ENCODE measurements at regions not wholly inside any gene's neighbourhood (a gene's known extent, or its start where the extent isn't known, plus 50 kb on each side); places are given as distances from the start of the nearest gene placed in this dataset.

DNA sequence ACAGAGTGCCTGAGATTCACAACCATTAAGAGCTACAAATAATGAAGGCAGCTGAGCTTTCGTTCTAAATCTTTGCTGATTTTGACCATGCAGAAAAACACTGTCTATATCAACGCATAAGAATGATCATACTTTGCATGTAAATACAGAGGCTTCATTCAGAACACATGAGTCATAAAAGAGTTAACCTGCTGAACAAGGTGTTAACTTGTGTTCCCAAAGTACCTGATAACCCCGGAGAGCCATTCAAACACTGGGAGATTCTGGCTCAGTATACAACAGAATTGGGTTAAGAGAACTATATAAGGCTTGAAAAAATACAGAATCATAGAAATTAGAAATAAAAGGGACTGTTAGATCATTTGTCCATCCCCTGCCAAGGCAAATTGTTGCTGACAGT lies 964.3 kb upstream of the TENM3 start:
- DNase-seq, result no peak
- Mint-ChIP-seq H3K27me3 (no peaks in the 10 kb centered on the region), H3K9me3 (peaks cover 0 to 13% (median 4%) of the 10 kb centered on the region in 5 donors), H3K4me1 (no peaks in the 10 kb centered on the region), H3K36me3 (no peaks in the 10 kb centered on the region), H3K27ac (no peak overlapping the region), H3K4me3 (no peak overlapping the region)
- H3K27ac ChIP-seq (ENCODE audit: low read depth, low read length), result no peak overlapping the region
- no peak overlapping the region for H3K4me3 ChIP-seq (ENCODE audit: low read length)
- no peaks in the 10 kb centered on the region for H3K4me1 ChIP-seq (ENCODE audit: insufficient read depth, low read length)
- POLR2A ChIA-PET, result no interaction called here
- CTCF ChIA-PET, result no interaction called here
- H3K9me3 ChIP-seq (ENCODE audit: low read length), result no peaks in the 10 kb centered on the region
- H3K27me3 ChIP-seq (ENCODE audit: insufficient read depth, low read length, poor library complexity, severe bottlenecking), result no peaks in the 10 kb centered on the region
- H3K36me3 ChIP-seq (ENCODE audit: insufficient read depth, low read length), result no peaks in the 10 kb centered on the region

DNA sequence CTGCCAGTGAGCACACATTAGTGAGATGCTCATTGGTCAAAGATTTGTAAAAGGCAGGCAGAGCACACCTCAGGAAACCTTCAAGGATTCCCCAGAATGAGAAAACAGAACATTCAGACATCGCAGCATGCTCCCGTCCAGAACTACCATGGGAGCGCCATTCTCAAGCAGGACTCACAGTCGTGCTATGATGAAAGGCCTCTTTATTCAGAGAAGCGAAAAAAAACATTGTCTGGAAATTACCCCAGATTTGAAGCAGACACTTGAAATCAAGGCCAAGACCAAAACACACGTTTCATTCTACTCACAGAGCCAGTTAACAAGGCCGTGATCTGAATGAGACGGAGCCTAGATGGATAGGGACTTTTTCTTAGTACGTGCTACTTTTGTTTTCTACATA lies 961.8 kb upstream of the TENM3 start:
- Histone ChIP-seq H3K36me3 (ENCODE audit: insufficient read depth, low read length) (no peaks in the 10 kb centered on the region), H3K27ac (ENCODE audit: low read depth, low read length) (no peak overlapping the region), H3K4me3 (ENCODE audit: low read length) (no peak overlapping the region), H3K9me3 (ENCODE audit: low read length) (no peaks in the 10 kb centered on the region), H3K27me3 (ENCODE audit: insufficient read depth, low read length, poor library complexity, severe bottlenecking) (no peaks in the 10 kb centered on the region), H3K4me1 (ENCODE audit: insufficient read depth, low read length) (no peaks in the 10 kb centered on the region)
- H3K27me3 Mint-ChIP-seq, result no peaks in the 10 kb centered on the region
- H3K9me3 Mint-ChIP-seq, result peaks cover 0 to 21% (median 8%) of the 10 kb centered on the region in 5 donors
- DNase-seq, result no peak
- no peaks in the 10 kb centered on the region for H3K36me3 Mint-ChIP-seq
- ChIA-PET CTCF (no interaction called here), POLR2A (no interaction called here)
- H3K4me1 Mint-ChIP-seq, result no peaks in the 10 kb centered on the region
- no peak overlapping the region for H3K4me3 Mint-ChIP-seq
- no peak overlapping the region for H3K27ac Mint-ChIP-seq

DNA sequence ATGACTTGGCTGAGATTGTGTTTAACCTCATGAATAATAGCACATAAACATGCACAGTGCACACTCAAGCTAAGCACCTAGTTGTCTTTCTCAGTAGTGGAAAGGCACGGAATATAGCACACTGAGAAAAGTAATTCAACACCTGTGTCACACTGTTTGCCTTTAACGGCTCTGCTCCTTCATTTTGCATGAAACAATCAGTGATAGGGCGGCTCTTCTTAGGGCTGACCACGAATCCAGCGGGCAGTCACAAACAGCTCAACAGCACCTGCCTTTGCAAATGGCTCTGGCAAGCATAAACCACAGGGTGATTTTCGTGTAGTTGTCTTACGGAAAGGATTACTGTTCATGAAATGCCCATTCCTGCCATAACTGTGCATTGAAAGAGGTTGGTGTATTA lies 954.0 kb upstream of the TENM3 start:
- no peaks in the 10 kb centered on the region for H3K4me1 ChIP-seq (ENCODE audit: insufficient read depth, low read length)
- no peaks in the 10 kb centered on the region for H3K27me3 Mint-ChIP-seq
- peaks cover 3 to 12% (median 7%) of the 10 kb centered on the region in 5 donors for H3K9me3 Mint-ChIP-seq
- no peak overlapping the region for H3K4me3 Mint-ChIP-seq
- no peaks in the 10 kb centered on the region for H3K36me3 Mint-ChIP-seq
- no peaks in the 10 kb centered on the region for H3K4me1 Mint-ChIP-seq
- no peak overlapping the region for H3K27ac Mint-ChIP-seq
- ChIA-PET POLR2A (no interaction called here), CTCF (no interaction called here)
- no peak overlapping the region for H3K4me3 ChIP-seq (ENCODE audit: low read length)
- no peaks in the 10 kb centered on the region for H3K27me3 ChIP-seq (ENCODE audit: insufficient read depth, low read length, poor library complexity, severe bottlenecking)
- H3K9me3 ChIP-seq (ENCODE audit: low read length), result no peaks in the 10 kb centered on the region
- no peak for DNase-seq
- H3K27ac ChIP-seq (ENCODE audit: low read depth, low read length), result no peak overlapping the region
- no peaks in the 10 kb centered on the region for H3K36me3 ChIP-seq (ENCODE audit: insufficient read depth, low read length)

DNA sequence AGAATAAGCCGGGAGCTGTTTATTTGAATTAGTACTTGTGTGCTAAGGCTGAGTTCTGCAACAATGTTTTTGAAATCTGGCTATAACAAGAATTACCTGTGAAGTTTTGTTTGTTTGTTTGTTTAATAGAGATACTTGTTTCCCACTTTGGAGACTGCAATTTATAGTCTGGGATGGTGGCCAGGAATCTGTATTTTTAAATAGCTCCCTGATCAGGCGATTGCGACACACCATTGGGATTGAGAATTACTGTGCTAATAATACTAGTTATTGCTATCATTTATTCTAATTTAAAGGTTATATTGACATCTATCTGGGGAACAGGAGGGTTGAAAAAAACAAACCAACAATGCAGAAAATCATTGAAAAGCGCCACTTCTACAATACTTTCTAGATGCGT lies 951.6 kb upstream of the TENM3 start:
- DNase-seq, result no peak
- Mint-ChIP-seq H3K36me3 (no peaks in the 10 kb centered on the region), H3K4me3 (no peak overlapping the region), H3K27ac (no peak overlapping the region), H3K27me3 (no peaks in the 10 kb centered on the region), H3K4me1 (no peaks in the 10 kb centered on the region), H3K9me3 (peaks cover 0 to 10% (median 6%) of the 10 kb centered on the region in 5 donors)
- ChIA-PET CTCF (no interaction called here), POLR2A (no interaction called here)
- no peaks in the 10 kb centered on the region for H3K36me3 ChIP-seq (ENCODE audit: insufficient read depth, low read length)
- H3K9me3 ChIP-seq (ENCODE audit: low read length), result no peaks in the 10 kb centered on the region
- no peaks in the 10 kb centered on the region for H3K27me3 ChIP-seq (ENCODE audit: insufficient read depth, low read length, poor library complexity, severe bottlenecking)
- no peaks in the 10 kb centered on the region for H3K4me1 ChIP-seq (ENCODE audit: insufficient read depth, low read length)
- H3K4me3 ChIP-seq (ENCODE audit: low read length), result no peak overlapping the region
- H3K27ac ChIP-seq (ENCODE audit: low read depth, low read length), result no peak overlapping the region

DNA sequence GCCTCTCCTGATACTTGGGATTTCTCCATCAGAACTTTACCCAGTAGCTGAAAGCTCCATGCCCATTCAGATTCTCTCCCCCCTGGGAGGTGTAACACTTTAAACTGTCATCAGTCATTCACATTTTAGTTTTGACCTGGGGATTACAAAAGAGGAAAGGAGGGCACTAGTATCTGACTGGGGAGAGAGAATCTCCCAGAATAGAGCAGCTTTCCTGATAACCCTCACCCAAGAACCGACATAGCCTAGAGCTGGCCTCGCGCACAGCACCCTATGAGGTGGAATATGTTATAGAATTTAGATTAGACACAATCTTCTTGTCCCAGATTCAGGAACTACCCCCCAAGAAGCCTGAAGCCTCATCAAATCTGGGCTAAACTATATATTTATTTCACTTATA lies 950.2 kb upstream of the TENM3 start:
- H3K4me1 Mint-ChIP-seq, result no peaks in the 10 kb centered on the region
- ChIA-PET POLR2A (no interaction called here), CTCF (no interaction called here)
- H3K36me3 ChIP-seq (ENCODE audit: insufficient read depth, low read length), result no peaks in the 10 kb centered on the region
- H3K9me3 ChIP-seq (ENCODE audit: low read length), result no peaks in the 10 kb centered on the region
- peaks cover 0 to 10% (median 8%) of the 10 kb centered on the region in 5 donors for H3K9me3 Mint-ChIP-seq
- no peaks in the 10 kb centered on the region for H3K36me3 Mint-ChIP-seq
- no peak for DNase-seq
- H3K27ac ChIP-seq (ENCODE audit: low read depth, low read length), result no peak overlapping the region
- H3K27ac Mint-ChIP-seq, result no peak overlapping the region
- no peaks in the 10 kb centered on the region for H3K27me3 Mint-ChIP-seq
- H3K4me3 Mint-ChIP-seq, result no peak overlapping the region
- H3K27me3 ChIP-seq (ENCODE audit: insufficient read depth, low read length, poor library complexity, severe bottlenecking), result no peaks in the 10 kb centered on the region
- H3K4me3 ChIP-seq (ENCODE audit: low read length), result no peak overlapping the region
- H3K4me1 ChIP-seq (ENCODE audit: insufficient read depth, low read length), result no peaks in the 10 kb centered on the region

DNA sequence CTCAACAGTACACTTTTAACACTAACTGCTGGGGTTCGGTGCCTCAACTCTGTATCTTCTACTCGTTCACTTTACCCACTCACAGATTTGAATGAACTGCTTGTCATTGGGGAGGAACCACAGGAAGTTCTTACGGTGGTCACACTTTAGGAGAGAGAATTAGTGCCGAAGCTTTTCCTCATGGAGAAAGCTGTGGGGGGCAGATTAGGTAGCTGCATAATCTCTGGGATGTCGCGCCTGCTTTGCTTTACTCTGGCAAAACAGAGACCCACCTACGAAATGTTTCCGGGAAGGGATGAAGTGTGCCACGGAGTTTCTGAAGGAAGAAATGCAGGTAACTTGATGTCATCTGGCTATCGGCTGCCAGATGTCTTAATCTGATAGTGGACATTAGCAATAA lies 949.7 kb upstream of the TENM3 start:
- no peak overlapping the region for H3K27ac Mint-ChIP-seq

DNA sequence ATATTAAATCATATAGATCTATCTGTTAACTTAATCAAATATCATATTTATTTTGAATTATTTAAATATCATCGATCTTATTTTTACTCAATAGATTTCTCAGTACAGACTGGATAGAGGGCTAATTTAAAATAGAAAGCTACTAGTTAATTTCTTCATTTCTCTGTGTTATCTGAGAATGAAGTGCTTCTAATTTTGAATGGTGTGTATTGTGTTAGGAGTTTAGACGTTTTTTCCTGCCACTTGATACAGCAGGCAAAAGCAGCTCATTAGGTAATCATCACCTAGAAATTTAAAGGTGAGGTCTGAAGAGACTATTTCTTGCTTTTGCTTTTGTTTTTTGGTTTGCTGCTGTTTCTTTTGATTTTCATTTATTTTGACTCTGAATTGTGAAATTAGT lies 948.8 kb upstream of the TENM3 start:
- CTCF ChIA-PET, result no interaction called here
- Histone ChIP-seq H3K36me3 (ENCODE audit: insufficient read depth, low read length) (no peaks in the 10 kb centered on the region), H3K4me3 (ENCODE audit: low read length) (no peak overlapping the region), H3K27ac (ENCODE audit: low read depth, low read length) (no peak overlapping the region), H3K9me3 (ENCODE audit: low read length) (no peaks in the 10 kb centered on the region), H3K4me1 (ENCODE audit: insufficient read depth, low read length) (no peaks in the 10 kb centered on the region), H3K27me3 (ENCODE audit: insufficient read depth, low read length, poor library complexity, severe bottlenecking) (no peaks in the 10 kb centered on the region)
- no peak overlapping the region for H3K4me3 Mint-ChIP-seq
- H3K9me3 Mint-ChIP-seq, result peaks cover 2 to 10% (median 8%) of the 10 kb centered on the region in 5 donors
- H3K27ac Mint-ChIP-seq, result no peak overlapping the region
- no peaks in the 10 kb centered on the region for H3K36me3 Mint-ChIP-seq
- H3K27me3 Mint-ChIP-seq, result no peaks in the 10 kb centered on the region
- DNase-seq, result no peak
- POLR2A ChIA-PET, result no interaction called here
- H3K4me1 Mint-ChIP-seq, result no peaks in the 10 kb centered on the region

More for the DNA sequence above, 949.7 kb upstream of the TENM3 start:
- ChIA-PET CTCF (no interaction called here), POLR2A (no interaction called here)
- Histone ChIP-seq H3K36me3 (ENCODE audit: insufficient read depth, low read length) (no peaks in the 10 kb centered on the region), H3K4me3 (ENCODE audit: low read length) (no peak overlapping the region), H3K27ac (ENCODE audit: low read depth, low read length) (no peak overlapping the region), H3K9me3 (ENCODE audit: low read length) (no peaks in the 10 kb centered on the region), H3K4me1 (ENCODE audit: insufficient read depth, low read length) (no peaks in the 10 kb centered on the region), H3K27me3 (ENCODE audit: insufficient read depth, low read length, poor library complexity, severe bottlenecking) (no peaks in the 10 kb centered on the region)
- Mint-ChIP-seq H3K36me3 (no peaks in the 10 kb centered on the region), H3K27me3 (no peaks in the 10 kb centered on the region), H3K4me1 (no peaks in the 10 kb centered on the region), H3K4me3 (no peak overlapping the region), H3K9me3 (peaks cover under 1 to 10% (median 6%) of the 10 kb centered on the region in 5 donors)
- no peak for DNase-seq

DNA sequence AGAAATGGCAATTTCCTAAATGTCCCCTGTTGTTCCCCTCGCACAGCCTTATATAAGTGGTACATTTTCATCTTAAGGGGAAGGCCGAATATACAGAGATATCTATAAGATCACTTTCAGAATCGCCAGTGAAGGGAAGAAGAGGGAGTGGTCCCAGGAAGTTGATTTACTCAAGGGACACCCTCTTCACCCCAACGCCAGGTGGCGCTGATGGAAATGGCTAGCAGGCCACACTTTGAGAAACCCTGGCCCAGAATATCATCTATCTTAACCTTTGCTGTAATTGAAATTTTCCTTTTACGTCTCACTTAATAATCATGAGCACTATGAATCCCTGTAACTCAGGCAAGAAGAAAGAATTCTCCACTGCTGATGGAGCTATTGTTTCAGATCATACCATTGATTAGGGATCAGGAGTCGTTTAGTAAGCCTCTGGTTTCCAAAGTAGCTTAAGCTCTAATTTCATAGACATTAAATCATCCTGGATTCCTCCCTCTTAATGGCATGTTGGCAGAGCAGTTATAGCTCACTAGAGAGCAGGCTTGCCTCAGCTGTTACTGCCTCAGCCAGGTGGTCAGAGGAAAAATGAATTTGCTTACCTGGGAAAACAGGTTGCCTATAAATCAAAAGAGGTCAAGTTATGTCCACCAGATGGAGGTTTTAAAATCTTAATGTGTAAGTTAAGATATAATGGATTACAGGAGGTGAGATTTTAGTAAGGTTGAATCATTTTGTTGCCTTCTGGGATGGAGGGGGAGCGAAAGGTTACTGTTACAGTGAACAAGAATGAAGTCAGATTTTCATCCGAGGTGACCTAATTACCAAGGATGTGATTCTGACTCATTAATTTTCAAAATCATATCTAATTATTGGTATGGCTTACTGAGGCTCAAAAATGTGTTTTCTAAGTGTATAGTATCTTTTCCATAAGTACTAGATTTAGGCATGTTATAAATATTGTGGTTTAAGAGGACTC lies 941.2 kb upstream of the TENM3 start:
- no peaks in the 10 kb centered on the region for H3K4me1 ChIP-seq (ENCODE audit: insufficient read depth, low read length)
- H3K27me3 ChIP-seq (ENCODE audit: insufficient read depth, low read length, poor library complexity, severe bottlenecking), result no peaks in the 10 kb centered on the region
- no peak overlapping the region for H3K4me3 Mint-ChIP-seq
- ChIA-PET CTCF (no interaction called here), POLR2A (no interaction called here)
- DNase-seq, result no peak
- no peak overlapping the region for H3K4me3 ChIP-seq (ENCODE audit: low read length)
- H3K9me3 Mint-ChIP-seq, result peaks cover 0 to 12% (median 3%) of the 10 kb centered on the region in 5 donors
- H3K27ac ChIP-seq (ENCODE audit: low read depth, low read length), result no peak overlapping the region
- H3K9me3 ChIP-seq (ENCODE audit: low read length), result no peaks in the 10 kb centered on the region
- H3K27me3 Mint-ChIP-seq, result no peaks in the 10 kb centered on the region
- H3K4me1 Mint-ChIP-seq, result no peaks in the 10 kb centered on the region
- no peaks in the 10 kb centered on the region for H3K36me3 ChIP-seq (ENCODE audit: insufficient read depth, low read length)
- H3K36me3 Mint-ChIP-seq, result no peaks in the 10 kb centered on the region
- no peak overlapping the region for H3K27ac Mint-ChIP-seq
